ENCODE measurements at regions not wholly inside any gene's neighbourhood (a gene's known extent, or its start where the extent isn't known, plus 50 kb on each side); places are given as distances from the start of the nearest gene placed in this dataset.

DNA sequence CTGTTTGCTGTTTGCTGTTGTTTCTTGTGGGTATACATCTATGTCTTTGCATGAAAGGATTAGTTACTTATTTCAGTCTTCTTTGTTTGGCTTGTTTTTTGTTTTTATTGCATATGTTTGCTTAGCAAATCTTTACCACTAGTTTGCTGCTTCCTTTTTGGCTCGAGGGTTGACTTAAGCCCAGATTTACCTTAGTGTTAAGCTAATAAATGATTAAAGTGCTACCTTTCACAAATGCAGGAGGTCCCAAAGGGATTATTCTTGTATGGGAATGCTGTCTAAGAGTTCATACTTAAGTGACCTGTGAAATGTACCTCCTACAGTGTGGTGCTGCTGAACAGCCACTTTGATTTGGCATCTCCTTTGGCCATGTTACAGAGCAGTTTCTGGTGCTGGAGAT, 273.5 kb upstream of the NPY start:
- TF ChIP-seq CTCF (IDR thresholded peaks at IDR 0.05; ENCODE audit: poor library complexity, severe bottlenecking) (no peak), POLR2AphosphoS5 (IDR thresholded peaks at IDR 0.05) (no peak), RAD21 (conservative IDR thresholded peaks at IDR 0.05) (no peak), REST (IDR thresholded peaks at IDR 0.05; ENCODE audit: borderline replicate concordance) (no peak), SMC3 (conservative IDR thresholded peaks at IDR 0.05; ENCODE audit: poor library complexity) (no peak), EZH2 (IDR thresholded peaks at IDR 0.05; ENCODE audit: borderline replicate concordance, insufficient read depth, low read length, poor library complexity, severe bottlenecking) (no peak), EP300 (conservative IDR thresholded peaks at IDR 0.05; ENCODE audit: poor library complexity, severe bottlenecking) (no peak), TAF1 (IDR thresholded peaks at IDR 0.05; ENCODE audit: low read depth) (no peak), MXI1 (conservative IDR thresholded peaks at IDR 0.05; ENCODE audit: poor library complexity, severe bottlenecking) (no peak)
